Prostate gland (tissue), 2 donors: ENCODE measurements at regions not wholly inside any gene's neighbourhood (a gene's known extent, or its start where the extent isn't known, plus 50 kb on each side); places are given as distances from the start of the nearest gene placed in this dataset.

Experiments
- DNase-seq: peaks from one replicate; pipeline ENCODE4 v3.0.0-alpha.2; 2019; ENCODE audit warnings: low spot score
- H3K27ac ChIP-seq, 2 donors: fragments of 200-600 bp; sonication (generic); 2 replicates each; pipeline ENCODE4 v1.5.1; 2017 to 2019
- H3K27me3 ChIP-seq: fragments of 200-600 bp; sonication (generic); replicated peaks from 2 replicates; pipeline ENCODE4 v1.5.1; 2019; ENCODE audit not compliant: insufficient read depth
- H3K36me3 ChIP-seq, 2 donors: fragments of 200-600 bp; sonication (generic); 1 replicate in 1 of 2; 2 replicates in 1 of 2; pipeline versions ENCODE4 v1.5.1 to v1.8.1; 2017 to 2019
- H3K4me1 ChIP-seq: fragments of 200-600 bp; sonication (generic); replicated peaks from 2 replicates; pipeline ENCODE4 v1.5.1; 2019
- H3K4me3 ChIP-seq, 2 donors: fragments of 200-600 bp; sonication (generic); 2 replicates each; pipeline ENCODE4 v1.5.1; 2017 to 2019
- H3K9me3 ChIP-seq: fragments of 200-600 bp; sonication (generic); 2 replicates; pipeline ENCODE4 v1.5.1; 2017
- CTCF ChIP-seq, 4 experiments: fragments of 200-600 bp in 2 of 4; fragments of 450-650 bp in 2 of 4; sonication (generic) in 2 of 4; IDR thresholded peaks; 1 replicate in 3 of 4; 2 replicates in 1 of 4; pipeline ENCODE4 v1.5.1; 2016 to 2019; ENCODE audit warnings: antibody characterized with exemption in 4 of 4, mild to moderate bottlenecking in 2 of 4, moderate library complexity in 2 of 4
- POLR2A ChIP-seq: fragments of 450-650 bp; IDR thresholded peaks from one replicate; pipeline ENCODE4 v1.6.1; 2016; ENCODE audit warnings: antibody characterized with exemption, mild to moderate bottlenecking
- POLR2AphosphoS5 ChIP-seq: sonication (generic); formaldehyde crosslinking; IDR thresholded peaks from one replicate; pipeline ENCODE4 v1.6.1; 2017; ENCODE audit warnings: antibody characterized with exemption
- WGBS: methylation state at CpG from one replicate; pipeline ENCODE4 v1.1.5; 2018; 5-methylcytosine and 5-hydroxymethylcytosine counted together
- intact Hi-C: fragments of 100-400 bp; cut with DNase I; formaldehyde crosslinking; loops from one replicate; pipeline ENCODE4 v1.14.2; 2022

DNA sequence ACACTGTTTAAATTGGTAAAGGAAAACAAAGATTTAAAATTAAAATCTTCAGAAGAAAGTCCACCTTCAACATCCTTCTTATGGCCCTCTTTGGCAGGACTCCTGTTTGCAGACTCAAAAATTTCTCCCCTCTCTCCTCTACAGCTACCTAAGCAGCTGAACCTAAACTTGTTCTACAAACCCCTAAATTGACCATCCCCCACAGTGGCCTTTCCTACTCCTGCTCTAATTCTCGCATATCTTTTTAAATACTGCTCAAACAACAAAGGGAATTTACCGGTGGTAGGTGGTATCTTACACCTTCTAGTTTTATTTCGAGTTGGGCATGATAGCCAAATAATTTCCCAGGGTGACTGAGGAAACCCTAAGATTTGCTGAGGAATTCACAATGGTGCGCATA, 53.5 kb upstream of the PDC start:
- H3K27ac ChIP-seq, result no peak overlapping the region
- H3K4me1 ChIP-seq, result no peaks in the 10 kb centered on the region
- DNase-seq, result no peak
- H3K36me3 ChIP-seq, result no peaks in the 10 kb centered on the region
- H3K9me3 ChIP-seq, result no peaks in the 10 kb centered on the region
- intact Hi-C loops, result no loop called here
- H3K4me3 ChIP-seq, result no peak overlapping the region
- 81% methylated on average over 4 of the region's 4 CpGs for WGBS
- no peaks in the 10 kb centered on the region for H3K27me3 ChIP-seq
- TF ChIP-seq POLR2A (no peak), CTCF (IDR thresholded peaks at IDR 0.05) (no peak), POLR2AphosphoS5 (no peak)

GRCh38 chr1:186513526-186513925, 52.6 kb upstream of the PDC start:
- H3K4me3 ChIP-seq, result no peak overlapping the region
- H3K9me3 ChIP-seq, result no peaks in the 10 kb centered on the region
- intact Hi-C loops, result no loop called here
- no peaks in the 10 kb centered on the region for H3K36me3 ChIP-seq
- TF ChIP-seq POLR2A, result no peak
- TF ChIP-seq POLR2AphosphoS5, result no peak
- no peak for TF ChIP-seq CTCF (IDR thresholded peaks at IDR 0.05)
- no peak for DNase-seq
- no peak overlapping the region for H3K27ac ChIP-seq
- no peaks in the 10 kb centered on the region for H3K4me1 ChIP-seq
- H3K27me3 ChIP-seq, result no peaks in the 10 kb centered on the region
- whole genome bisulfite sequencing, result 89% methylated on average over 3 of the region's 3 CpGs

- Histone ChIP-seq H3K4me1 (no peaks in the 10 kb centered on the region), H3K36me3 (no peaks in the 10 kb centered on the region), H3K27me3 (no peaks in the 10 kb centered on the region), H3K27ac (no peak overlapping the region), H3K9me3 (no peaks in the 10 kb centered on the region), H3K4me3 (no peak overlapping the region)
- intact Hi-C loops, result no loop called here
- WGBS, result 100% methylated on average over 2 of the region's 3 CpGs
- no peak for DNase-seq
- TF ChIP-seq CTCF (IDR thresholded peaks at IDR 0.05) (no peak), POLR2AphosphoS5 (no peak), POLR2A (no peak)
These were observed 52.0 kb upstream of the PDC start for GRCh38 chr1:186512698-186513457.

DNA sequence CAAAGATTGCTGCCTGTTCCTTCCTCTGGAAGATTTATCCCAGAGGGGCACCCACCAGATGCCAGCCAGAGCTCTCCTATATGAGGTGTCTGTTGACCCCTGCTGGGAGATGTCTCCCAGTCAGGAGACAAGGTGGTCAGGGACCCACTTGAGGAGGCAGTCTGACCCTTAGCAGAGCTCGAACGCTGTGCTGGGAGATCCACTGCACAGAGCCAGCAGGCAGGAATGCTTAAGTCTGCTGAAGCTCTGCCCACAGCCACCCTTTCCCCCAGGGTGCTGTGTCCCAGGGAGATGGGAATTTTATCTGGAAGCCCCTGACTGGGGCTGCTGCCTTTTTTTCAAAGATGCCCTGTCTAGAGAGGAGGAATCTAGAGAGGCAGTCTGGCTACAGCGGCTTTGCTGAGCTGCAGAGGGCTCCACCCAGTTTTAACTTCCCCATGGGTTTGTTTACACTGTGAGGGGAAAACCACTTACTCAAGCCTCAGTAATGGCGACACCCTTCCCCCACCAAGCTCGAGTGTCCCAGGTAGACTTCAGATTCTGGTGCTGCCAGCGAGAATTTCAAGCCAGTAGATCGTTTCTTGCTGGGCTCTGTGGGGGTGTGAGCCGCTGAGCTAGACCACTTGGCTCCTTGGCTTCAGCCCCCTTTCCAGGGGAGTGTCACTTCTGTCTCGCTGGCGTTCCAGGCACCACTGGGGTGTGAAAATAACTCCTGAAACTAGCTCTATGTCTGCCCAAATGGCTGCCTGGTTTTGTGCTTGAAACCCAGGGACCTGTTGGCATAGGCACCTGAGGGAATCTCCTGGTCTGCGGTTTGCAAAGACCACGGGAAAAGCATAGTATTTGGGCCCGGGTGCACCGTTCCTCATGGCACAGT, 51.1 kb upstream of the PDC start:
- Histone ChIP-seq H3K36me3 (no peaks in the 10 kb centered on the region), H3K4me1 (no peaks in the 10 kb centered on the region), H3K27me3 (no peaks in the 10 kb centered on the region), H3K9me3 (no peaks in the 10 kb centered on the region), H3K4me3 (no peak overlapping the region), H3K27ac (no peak overlapping the region)
- WGBS, result 68% methylated on average over 14 of the region's 14 CpGs
- no peak for TF ChIP-seq POLR2AphosphoS5
- no peak for TF ChIP-seq CTCF (IDR thresholded peaks at IDR 0.05)
- no peak for TF ChIP-seq POLR2A
- no peak for DNase-seq
- intact Hi-C loops, result no loop called here
